GM23248 (cell line): ENCODE measurements at regions not wholly inside any gene's neighbourhood (a gene's known extent, or its start where the extent isn't known, plus 50 kb on each side); places are given as distances from the start of the nearest gene placed in this dataset.

Experiments
- DNase-seq: peaks from one replicate; pipeline ENCODE4 v3.0.0-alpha.2; 2015
- H2AFZ ChIP-seq: fragments of 200-600 bp; sonication (generic); 2 replicates; pipeline ENCODE4 v1.6.1; 2016; ENCODE audit warnings: antibody characterized with exemption
- H3F3A ChIP-seq: fragments of 200-600 bp; sonication (generic); 2 replicates; pipeline ENCODE4 v1.6.1; 2016; ENCODE audit warnings: mild to moderate bottlenecking, antibody characterized with exemption, mixed run types; ENCODE audit not compliant: insufficient read depth
- H3K27ac ChIP-seq: fragments of 200-600 bp; sonication (generic); 2 replicates; pipeline ENCODE4 v1.5.1; 2016; ENCODE audit warnings: mild to moderate bottlenecking
- H3K27me3 ChIP-seq: fragments of 200-600 bp; sonication (generic); replicated peaks from 2 replicates; pipeline ENCODE4 v1.6.1; 2016; ENCODE audit warnings: mild to moderate bottlenecking; ENCODE audit not compliant: insufficient read depth
- H3K36me3 ChIP-seq: fragments of 200-600 bp; sonication (generic); 2 replicates; pipeline ENCODE4 v1.6.1; 2016; ENCODE audit warnings: low read depth, mild to moderate bottlenecking
- H3K4me1 ChIP-seq: fragments of 200-600 bp; sonication (generic); 2 replicates; pipeline ENCODE4 v1.6.1; 2016; ENCODE audit warnings: mild to moderate bottlenecking; ENCODE audit not compliant: insufficient read depth
- H3K4me2 ChIP-seq: fragments of 200-600 bp; sonication (generic); one replicate; pipeline ENCODE4 v1.6.1; 2016; ENCODE audit warnings: mild to moderate bottlenecking; ENCODE audit not compliant: unreplicated experiment
- H3K4me3 ChIP-seq: fragments of 200-600 bp; sonication (generic); 2 replicates; pipeline ENCODE4 v1.5.1; 2016; ENCODE audit warnings: mild to moderate bottlenecking
- H3K79me2 ChIP-seq: fragments of 200-600 bp; sonication (generic); 2 replicates; pipeline ENCODE4 v1.6.1; 2016; ENCODE audit warnings: mild to moderate bottlenecking; ENCODE audit not compliant: insufficient read depth
- H3K9ac ChIP-seq: fragments of 200-600 bp; sonication (generic); 2 replicates; pipeline ENCODE4 v1.6.1; 2016; ENCODE audit warnings: mild to moderate bottlenecking
- H3K9me2 ChIP-seq: fragments of 200-600 bp; sonication (generic); 2 replicates; pipeline ENCODE4 v1.6.1; 2016; ENCODE audit warnings: mixed run types, mild to moderate bottlenecking, moderate library complexity; ENCODE audit not compliant: insufficient read depth
- H3K9me3 ChIP-seq: fragments of 200-600 bp; sonication (generic); one replicate; pipeline ENCODE4 v1.6.1; 2017; ENCODE audit warnings: low read depth
- H4K20me1 ChIP-seq: fragments of 200-600 bp; sonication (generic); 2 replicates; pipeline ENCODE4 v1.6.0; 2016; ENCODE audit not compliant: insufficient read depth
- EZH2 ChIP-seq: fragments of 200-600 bp; sonication (generic); IDR thresholded peaks from 2 replicates; pipeline ENCODE4 v1.6.1; 2018; ENCODE audit warnings: antibody characterized with exemption, mild to moderate bottlenecking; ENCODE audit not compliant: insufficient read depth, poor library complexity, severe bottlenecking
- EZH2phosphoT487 ChIP-seq: fragments of 200-600 bp; sonication (generic); IDR thresholded peaks from 2 replicates; pipeline ENCODE4 v1.6.1; 2018; ENCODE audit warnings: antibody characterized with exemption, moderate library complexity, mild to moderate bottlenecking, low read depth; ENCODE audit not compliant: insufficient read depth
- WGBS, 2 experiments: methylation state at CpG; one replicate each; pipeline ENCODE4 v1.1.6; 2015 to 2017; ENCODE audit warnings: low lambda C conversion rate in 2 of 2, low coverage in 1 of 2; ENCODE audit errors: missing lambda C conversion rate in 2 of 2; 5-methylcytosine and 5-hydroxymethylcytosine counted together
- in situ Hi-C: fragments of 300-500 bp; cut with MboI; formaldehyde crosslinking; loops from 2 replicates; pipeline ENCODE4 v1.15.0; 2020

DNA sequence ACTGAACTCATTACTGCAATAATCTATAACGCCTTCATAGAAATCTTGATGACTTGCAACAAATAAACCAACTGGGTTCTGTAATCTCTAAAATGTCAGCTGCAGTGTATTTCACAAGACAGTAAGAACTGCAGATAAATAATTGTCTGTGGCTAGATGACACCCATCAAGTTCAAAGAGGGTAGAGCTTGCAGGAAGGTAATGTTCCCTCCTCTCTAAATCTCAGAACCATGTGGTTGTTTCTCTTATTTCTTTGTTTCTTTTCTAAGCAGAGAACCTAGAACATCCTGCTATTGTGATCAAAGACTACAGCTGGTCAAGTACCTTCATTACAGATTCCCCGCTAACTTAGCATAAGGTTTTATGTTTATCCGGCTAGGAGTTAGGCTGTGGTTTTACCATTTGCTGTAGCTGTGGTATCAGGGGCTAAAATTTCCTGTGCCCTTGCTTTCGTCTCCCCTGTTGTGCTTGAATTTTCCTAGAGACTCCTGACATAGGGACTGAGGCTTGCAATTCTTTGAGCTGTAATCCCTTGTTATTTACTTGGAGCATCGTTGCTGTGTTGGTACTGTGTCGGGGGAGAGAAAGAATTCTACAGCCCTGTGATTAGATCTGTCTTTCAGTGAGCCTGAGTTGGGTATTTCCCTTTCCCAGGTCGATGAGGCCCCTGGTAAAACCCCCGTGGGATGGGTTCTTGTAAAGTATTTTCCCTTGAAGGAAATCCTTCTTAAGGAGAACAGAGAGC lies 253.1 kb upstream of the BTG1 start:
- no peak overlapping the region for H3K4me3 ChIP-seq
- no peaks in the 10 kb centered on the region for H4K20me1 ChIP-seq

DNA sequence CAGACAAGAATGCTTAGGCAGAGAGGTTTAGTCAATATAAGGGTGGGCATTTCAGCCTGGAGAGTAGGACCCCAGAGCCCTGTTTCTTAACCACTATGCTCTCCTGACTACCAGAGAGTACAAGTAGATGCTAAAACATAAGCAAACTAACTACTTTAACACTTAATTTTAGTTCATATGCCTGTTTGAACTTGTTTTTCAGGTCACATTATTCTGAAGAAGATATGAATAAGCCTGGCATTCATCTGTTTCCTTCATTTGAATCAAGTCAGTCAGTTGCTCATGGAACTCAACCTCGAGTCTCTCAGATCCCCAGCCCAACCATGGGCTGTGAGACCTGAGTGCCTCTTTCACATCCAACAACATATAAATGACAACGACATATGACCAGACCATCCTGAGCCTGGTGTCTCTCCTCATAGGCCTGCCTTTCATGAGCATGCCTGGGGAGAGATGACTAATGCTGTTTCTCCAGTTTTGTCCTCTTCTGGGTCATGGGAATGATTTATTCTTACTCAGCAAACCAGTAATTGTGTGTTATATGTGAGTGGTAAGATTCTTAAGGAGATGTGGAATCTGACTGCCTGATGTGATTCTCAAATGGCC lies 251.1 kb upstream of the BTG1 start:
- in situ Hi-C loops: no loop called here
- no peaks in the 10 kb centered on the region for H3K27me3 ChIP-seq
- no peak for TF ChIP-seq EZH2
- TF ChIP-seq EZH2phosphoT487: no peak
- no peak overlapping the region for H3K9ac ChIP-seq
- no peaks in the 10 kb centered on the region for H3K79me2 ChIP-seq
- no peaks in the 10 kb centered on the region for H3K36me3 ChIP-seq
- 0 out of 2 replicates have a peak, but pooled peaks cover 5% of the 10 kb centered on the region for H3F3A ChIP-seq
- H3K4me1 ChIP-seq: peaks cover 11% of the 10 kb centered on the region
- H4K20me1 ChIP-seq: no peaks in the 10 kb centered on the region
- no peak overlapping the region for H3K4me2 ChIP-seq
- WGBS, 2 experiments: 13 to 19% methylated on average over 2 of the region's 2 CpGs
- no peaks in the 10 kb centered on the region for H3K9me3 ChIP-seq
- peak overlapping the region; percentile 33; the same call in 1 of the 2 replicates for H2AFZ ChIP-seq
- H3K9me2 ChIP-seq: no peaks in the 10 kb centered on the region
- no peak overlapping the region for H3K4me3 ChIP-seq
- peak; percentile 86 for DNase-seq
- H3K27ac ChIP-seq: peak overlapping the region; percentile 33

More for the DNA sequence above, 253.1 kb upstream of the BTG1 start:
- no peaks in the 10 kb centered on the region for H3K79me2 ChIP-seq
- no peaks in the 10 kb centered on the region for H3K36me3 ChIP-seq
- DNase-seq: no peak
- H2AFZ ChIP-seq: no peak overlapping the region
- 0 out of 2 replicates have a peak, but pooled peaks cover 5% of the 10 kb centered on the region for H3F3A ChIP-seq
- no peaks in the 10 kb centered on the region for H3K9me2 ChIP-seq
- no peak overlapping the region for H3K4me2 ChIP-seq
- TF ChIP-seq EZH2phosphoT487 (no peak), EZH2 (no peak)
- no peaks in the 10 kb centered on the region for H3K9me3 ChIP-seq
- H3K27me3 ChIP-seq: no peaks in the 10 kb centered on the region
- peaks cover 11% of the 10 kb centered on the region for H3K4me1 ChIP-seq
- no peak overlapping the region for H3K9ac ChIP-seq
- no peak overlapping the region for H3K27ac ChIP-seq
- 90 to 94% methylated on average over 8 of the region's 8 CpGs for WGBS, 2 experiments
- in situ Hi-C loops: no loop called here

DNA sequence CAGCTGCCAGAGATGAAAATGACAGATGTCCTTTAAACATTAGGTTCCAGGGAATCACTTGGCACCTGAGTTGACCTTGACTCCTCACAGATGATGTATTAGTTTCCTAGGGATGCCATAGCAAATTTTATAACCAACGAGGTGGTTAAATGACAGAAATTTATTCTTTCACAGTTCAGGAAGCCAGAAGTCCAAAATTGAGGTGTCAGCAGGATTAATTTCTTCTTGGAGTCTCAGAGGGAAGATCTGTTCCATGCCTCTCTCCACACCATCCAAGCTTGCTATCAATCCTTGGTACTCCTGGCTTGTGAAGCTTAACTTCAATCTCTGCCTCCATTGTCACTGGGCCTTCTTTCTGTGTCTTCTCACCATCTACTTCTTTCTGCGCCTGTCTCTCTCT lies 249.7 kb upstream of the BTG1 start:
- Histone ChIP-seq H3K4me2 (no peak overlapping the region), H3K9me2 (no peaks in the 10 kb centered on the region), H3K36me3 (no peaks in the 10 kb centered on the region), H4K20me1 (no peaks in the 10 kb centered on the region), H3F3A (0 out of 2 replicates have a peak, but pooled peaks cover 5% of the 10 kb centered on the region), H3K9me3 (no peaks in the 10 kb centered on the region), H3K27me3 (no peaks in the 10 kb centered on the region), H3K4me3 (no peak overlapping the region), H3K27ac (no peak overlapping the region), H3K4me1 (peaks cover 11% of the 10 kb centered on the region), H3K9ac (no peak overlapping the region), H3K79me2 (no peaks in the 10 kb centered on the region), H2AFZ (no peak overlapping the region)
- WGBS, 2 experiments: 63 to 67% methylated on average over 2 of the region's 2 CpGs
- no peak for DNase-seq
- TF ChIP-seq EZH2phosphoT487: no peak
- no peak for TF ChIP-seq EZH2
- in situ Hi-C loops: no loop called here

DNA sequence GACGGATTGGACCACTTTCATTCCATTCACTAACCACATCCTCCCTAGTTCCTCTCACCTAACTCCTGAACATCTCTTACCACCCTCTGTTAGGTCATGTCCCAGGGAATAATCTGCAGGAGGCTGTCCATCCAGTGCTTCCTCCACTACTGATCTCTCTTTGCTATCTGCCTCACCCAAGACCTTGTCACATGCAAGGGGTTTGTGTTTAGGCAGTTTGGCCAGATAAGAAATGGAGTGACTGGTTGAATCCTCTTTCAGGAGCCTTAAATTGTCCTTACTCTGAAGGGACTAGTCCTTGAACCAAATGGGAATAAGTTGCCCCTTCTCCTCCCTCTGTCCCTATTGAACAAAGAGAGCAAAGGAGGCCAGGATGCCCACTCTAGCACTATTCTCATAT lies 249.2 kb upstream of the BTG1 start:
- no peak for DNase-seq
- TF ChIP-seq EZH2 (no peak), EZH2phosphoT487 (no peak)
- Histone ChIP-seq H3K9ac (no peak overlapping the region), H3K4me2 (no peak overlapping the region), H3K79me2 (no peaks in the 10 kb centered on the region), H3K4me3 (no peak overlapping the region), H3K27me3 (no peaks in the 10 kb centered on the region), H3K4me1 (peaks cover 11% of the 10 kb centered on the region), H3K9me2 (no peaks in the 10 kb centered on the region), H3K9me3 (no peaks in the 10 kb centered on the region), H3K36me3 (no peaks in the 10 kb centered on the region), H3K27ac (no peak overlapping the region), H4K20me1 (no peaks in the 10 kb centered on the region), H3F3A (0 out of 2 replicates have a peak, but pooled peaks cover 5% of the 10 kb centered on the region), H2AFZ (no peak overlapping the region)
- in situ Hi-C loops: no loop called here
- WGBS, 2 experiments: 86 to 96% methylated on average over 1 of the region's 1 CpG
